Hematopoietic multipotent progenitor cell treated with erythropoietin and hydrocortisone succinate and interleukin-3 and kit ligand, for 17 days (in vitro differentiated cells): ENCODE measurements at regions not wholly inside any gene's neighbourhood (a gene's known extent, or its start where the extent isn't known, plus 50 kb on each side); places are given as distances from the start of the nearest gene placed in this dataset.

ENCODE experiments used
- DNase-seq: peaks from one replicate; pipeline ENCODE4 v3.0.0-alpha.2; 2015; ENCODE audit warnings: low spot score

GRCh38 chr3:18883571-18883970 is 264.7 kb upstream of the KCNH8 start:
- DNase-seq: no peak

GRCh38 chr3:18880691-18881090 is 267.6 kb upstream of the KCNH8 start:
- DNase-seq: no peak

- DNase-seq: no peak
These were observed 275.8 kb upstream of the KCNH8 start for GRCh38 chr3:18872466-18872865.

GRCh38 chr3:18870642-18871041 is 277.7 kb upstream of the KCNH8 start:
- DNase-seq: no peak

- DNase-seq: no peak
These were observed 278.2 kb upstream of the KCNH8 start for GRCh38 chr3:18870074-18870640.

- no peak for DNase-seq
These were observed 279.2 kb upstream of the KCNH8 start for GRCh38 chr3:18868911-18869689.

- DNase-seq: no peak
These were observed 281.4 kb upstream of the KCNH8 start for GRCh38 chr3:18866899-18867298.

GRCh38 chr3:18864933-18865731 is 283.2 kb upstream of the KCNH8 start:
- no peak for DNase-seq

GRCh38 chr3:18862077-18862476 is 286.2 kb upstream of the KCNH8 start:
- no peak for DNase-seq

GRCh38 chr3:18861137-18861536 is 287.2 kb upstream of the KCNH8 start:
- DNase-seq: no peak

GRCh38 chr3:18853269-18853668 is 295.0 kb upstream of the KCNH8 start:
- DNase-seq: no peak

GRCh38 chr3:18847583-18848197 is 300.6 kb upstream of the KCNH8 start:
- no peak for DNase-seq

- DNase-seq: no peak
These were observed 304.3 kb upstream of the KCNH8 start for GRCh38 chr3:18843983-18844382.

- no peak for DNase-seq
These were observed 305.1 kb upstream of the KCNH8 start for GRCh38 chr3:18843188-18843587.

- no peak for DNase-seq
These were observed 306.6 kb upstream of the KCNH8 start for GRCh38 chr3:18841422-18842343.

- DNase-seq: no peak
These were observed 307.7 kb upstream of the KCNH8 start for GRCh38 chr3:18840535-18841137.

GRCh38 chr3:18838758-18839157 is 309.6 kb upstream of the KCNH8 start:
- no peak for DNase-seq

- DNase-seq: no peak
These were observed 311.1 kb upstream of the KCNH8 start for GRCh38 chr3:18837137-18837755.

GRCh38 chr3:18835021-18835420 is 313.3 kb upstream of the KCNH8 start:
- no peak for DNase-seq

GRCh38 chr3:18830087-18830486 is 318.2 kb upstream of the KCNH8 start:
- no peak for DNase-seq

GRCh38 chr3:18828637-18829036 is 319.7 kb upstream of the KCNH8 start:
- no peak for DNase-seq
